ENCODE measurements at regions not wholly inside any gene's neighbourhood (a gene's known extent, or its start where the extent isn't known, plus 50 kb on each side); places are given as distances from the start of the nearest gene placed in this dataset.

DNA sequence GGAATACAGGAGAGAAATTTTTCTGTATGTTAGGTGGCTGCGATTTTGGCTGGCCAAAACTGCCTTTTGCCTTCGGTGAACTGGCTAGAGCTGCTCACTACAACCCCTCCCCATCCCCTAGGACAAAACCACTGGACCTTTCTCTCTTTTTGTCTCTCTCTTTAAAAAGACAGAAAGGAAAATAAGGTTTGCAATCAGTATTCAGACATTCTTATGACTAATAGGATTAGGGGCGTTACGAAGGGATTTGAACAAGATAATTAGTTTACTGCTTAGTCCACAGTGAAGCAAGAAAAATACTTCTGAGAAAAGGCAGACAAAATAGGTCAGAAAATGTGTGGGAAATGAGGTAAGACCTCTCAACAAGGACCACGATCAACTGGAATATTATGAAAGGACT is 180.4 kb downstream of the SLIT2 start:
- TF ChIP-seq, protein P1, sequence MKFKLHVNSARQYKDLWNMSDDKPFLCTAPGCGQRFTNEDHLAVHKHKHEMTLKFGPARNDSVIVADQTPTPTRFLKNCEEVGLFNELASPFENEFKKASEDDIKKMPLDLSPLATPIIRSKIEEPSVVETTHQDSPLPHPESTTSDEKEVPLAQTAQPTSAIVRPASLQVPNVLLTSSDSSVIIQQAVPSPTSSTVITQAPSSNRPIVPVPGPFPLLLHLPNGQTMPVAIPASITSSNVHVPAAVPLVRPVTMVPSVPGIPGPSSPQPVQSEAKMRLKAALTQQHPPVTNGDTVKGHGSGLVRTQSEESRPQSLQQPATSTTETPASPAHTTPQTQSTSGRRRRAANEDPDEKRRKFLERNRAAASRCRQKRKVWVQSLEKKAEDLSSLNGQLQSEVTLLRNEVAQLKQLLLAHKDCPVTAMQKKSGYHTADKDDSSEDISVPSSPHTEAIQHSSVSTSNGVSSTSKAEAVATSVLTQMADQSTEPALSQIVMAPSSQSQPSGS (CRISPR knock-in tag; IDR thresholded peaks at IDR 0.05): no peak
- TF ChIP-seq HCFC1 (IDR thresholded peaks at IDR 0.05; ENCODE audit: low read depth, low read length) (no peak), BRD9 (IDR thresholded peaks at IDR 0.05; ENCODE audit: low read depth, partially characterized antibody) (no peak), RBM22 (IDR thresholded peaks at IDR 0.05; ENCODE audit: low read depth, low read length, poor library complexity, severe bottlenecking) (no peak), PHB2 (IDR thresholded peaks at IDR 0.05; ENCODE audit: low read depth) (no peak), ZBTB8A (IDR thresholded peaks at IDR 0.05; ENCODE audit: partially characterized antibody) (no peak), MEF2A (IDR thresholded peaks at IDR 0.05; ENCODE audit: control insufficient read depth, low read depth, low read length) (no peak), RFX5 (IDR thresholded peaks at IDR 0.05; ENCODE audit: low read depth, low read length) (no peak), IRF2 (CRISPR knock-in tag; IDR thresholded peaks at IDR 0.05) (no peak), SMARCA4 (IDR thresholded peaks at IDR 0.05) (no peak)
- TF ChIP-seq, protein P2, sequence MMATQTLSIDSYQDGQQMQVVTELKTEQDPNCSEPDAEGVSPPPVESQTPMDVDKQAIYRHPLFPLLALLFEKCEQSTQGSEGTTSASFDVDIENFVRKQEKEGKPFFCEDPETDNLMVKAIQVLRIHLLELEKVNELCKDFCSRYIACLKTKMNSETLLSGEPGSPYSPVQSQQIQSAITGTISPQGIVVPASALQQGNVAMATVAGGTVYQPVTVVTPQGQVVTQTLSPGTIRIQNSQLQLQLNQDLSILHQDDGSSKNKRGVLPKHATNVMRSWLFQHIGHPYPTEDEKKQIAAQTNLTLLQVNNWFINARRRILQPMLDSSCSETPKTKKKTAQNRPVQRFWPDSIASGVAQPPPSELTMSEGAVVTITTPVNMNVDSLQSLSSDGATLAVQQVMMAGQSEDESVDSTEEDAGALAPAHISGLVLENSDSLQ (IDR thresholded peaks at IDR 0.05): no peak
- TF ChIP-seq, protein P3, sequence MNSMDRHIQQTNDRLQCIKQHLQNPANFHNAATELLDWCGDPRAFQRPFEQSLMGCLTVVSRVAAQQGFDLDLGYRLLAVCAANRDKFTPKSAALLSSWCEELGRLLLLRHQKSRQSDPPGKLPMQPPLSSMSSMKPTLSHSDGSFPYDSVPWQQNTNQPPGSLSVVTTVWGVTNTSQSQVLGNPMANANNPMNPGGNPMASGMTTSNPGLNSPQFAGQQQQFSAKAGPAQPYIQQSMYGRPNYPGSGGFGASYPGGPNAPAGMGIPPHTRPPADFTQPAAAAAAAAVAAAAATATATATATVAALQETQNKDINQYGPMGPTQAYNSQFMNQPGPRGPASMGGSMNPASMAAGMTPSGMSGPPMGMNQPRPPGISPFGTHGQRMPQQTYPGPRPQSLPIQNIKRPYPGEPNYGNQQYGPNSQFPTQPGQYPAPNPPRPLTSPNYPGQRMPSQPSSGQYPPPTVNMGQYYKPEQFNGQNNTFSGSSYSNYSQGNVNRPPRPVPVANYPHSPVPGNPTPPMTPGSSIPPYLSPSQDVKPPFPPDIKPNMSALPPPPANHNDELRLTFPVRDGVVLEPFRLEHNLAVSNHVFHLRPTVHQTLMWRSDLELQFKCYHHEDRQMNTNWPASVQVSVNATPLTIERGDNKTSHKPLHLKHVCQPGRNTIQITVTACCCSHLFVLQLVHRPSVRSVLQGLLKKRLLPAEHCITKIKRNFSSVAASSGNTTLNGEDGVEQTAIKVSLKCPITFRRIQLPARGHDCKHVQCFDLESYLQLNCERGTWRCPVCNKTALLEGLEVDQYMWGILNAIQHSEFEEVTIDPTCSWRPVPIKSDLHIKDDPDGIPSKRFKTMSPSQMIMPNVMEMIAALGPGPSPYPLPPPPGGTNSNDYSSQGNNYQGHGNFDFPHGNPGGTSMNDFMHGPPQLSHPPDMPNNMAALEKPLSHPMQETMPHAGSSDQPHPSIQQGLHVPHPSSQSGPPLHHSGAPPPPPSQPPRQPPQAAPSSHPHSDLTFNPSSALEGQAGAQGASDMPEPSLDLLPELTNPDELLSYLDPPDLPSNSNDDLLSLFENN (IDR thresholded peaks at IDR 0.05; ENCODE audit: low read depth in 2 of 2, low read length in 2 of 2): no peak
- no peaks in the 10 kb centered on the region for H4K20me1 ChIP-seq (replicated peaks; ENCODE audit: control insufficient read depth, insufficient read depth, low read length)
- H3K27ac ChIP-seq (ENCODE audit: extremely low read depth, low read depth, low read length): no peak overlapping the region
- no peaks in the 10 kb centered on the region for H3K9me3 ChIP-seq (replicated peaks; ENCODE audit: control insufficient read depth, insufficient read depth, low read depth, low read length)
- DNase-seq (ENCODE audit: extremely low read depth in 1 of 4, low spot score in 3 of 4): no peak
- in situ Hi-C loops (cut with MboI) (no loop called here), intact Hi-C loops (cut with micrococcal nuclease) (no loop called here)
- 6% methylated on average over 5 of the region's 5 CpGs for WGBS (ENCODE audit: insufficient coverage, low coverage, missing lambda C conversion rate)
- H3K4me3 ChIP-seq: no peak overlapping the region
- no TSS peak for BruUV-seq (replicated peaks)
- no peak for FAIRE-seq
- POLR2A ChIA-PET: interaction anchor here (0.6 kb wide), 1 partner anchor 105 kb away, joined by 5 read pairs; no protein-coding TSS in a partner anchor
- no peaks in the 10 kb centered on the region for H3K79me2 ChIP-seq (ENCODE audit: control insufficient read depth, insufficient read depth, low read length)
- H3K4me2 ChIP-seq (ENCODE audit: insufficient read depth, low read length): no peak overlapping the region
- no peaks in the 10 kb centered on the region for H3K27me3 ChIP-seq (ENCODE audit: control insufficient read depth in 2 of 2, insufficient read depth in 2 of 2, low read length in 2 of 2)
- H3K9ac ChIP-seq (ENCODE audit: insufficient read depth in 1 of 2, low read depth in 2 of 2, low read length in 2 of 2): no peak overlapping the region
- H3K4me1 ChIP-seq (replicated peaks in 1 of 2; ENCODE audit: control insufficient read depth in 2 of 2, insufficient read depth in 2 of 2, low read length in 2 of 2): no peaks in the 10 kb centered on the region
- H2AFZ ChIP-seq (ENCODE audit: low read depth, low read length): peak overlapping the region; percentile 64
- H3K36me3 ChIP-seq (ENCODE audit: control insufficient read depth, insufficient read depth, low read length): no peaks in the 10 kb centered on the region
- ATAC-seq: peak; percentile 40; the same call in 1 of the 3 replicates
- no peaks in the 10 kb centered on the region for H3K9me1 ChIP-seq (ENCODE audit: control insufficient read depth, insufficient read depth, low read length)
- CTCF ChIA-PET (ENCODE audit: low intra/inter-chr PET ratio): no interaction called here
